HG02642 (cell line): ENCODE measurements at regions not wholly inside any gene's neighbourhood (a gene's known extent, or its start where the extent isn't known, plus 50 kb on each side); places are given as distances from the start of the nearest gene placed in this dataset.
"Not testable (repeated sequence)": the region's sequence is repeated elsewhere in the genome, so short reads cannot be mapped to it uniquely, and the experiment has no call there.

Experiments
- ATAC-seq: cut with Tn5 transposase; IDR thresholded peaks from one replicate; pipeline ENCODE4 v1.9.1; 2021; ENCODE audit warnings: mild to moderate bottlenecking; ENCODE audit not compliant: unreplicated experiment, poor library complexity

DNA sequence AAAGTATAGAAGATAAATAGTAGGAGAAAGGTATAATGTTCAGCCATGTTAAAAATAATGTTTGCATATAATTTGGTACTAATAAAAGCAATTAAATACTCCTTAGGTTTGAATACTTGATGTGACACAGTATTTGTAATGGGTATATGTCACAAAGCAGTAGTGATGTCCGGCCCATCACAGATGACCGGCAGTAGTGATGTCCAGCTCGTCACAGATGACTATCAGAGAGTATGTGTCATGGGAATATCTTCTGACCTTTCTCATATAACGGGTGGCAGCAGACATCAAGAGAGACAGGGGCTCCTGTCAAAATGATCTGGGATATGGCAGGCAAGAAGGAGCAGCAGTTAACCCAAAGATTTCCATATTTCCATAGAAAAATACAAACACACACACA is 477.4 kb upstream of the KLF6 start:
- ATAC-seq, result no peak

DNA sequence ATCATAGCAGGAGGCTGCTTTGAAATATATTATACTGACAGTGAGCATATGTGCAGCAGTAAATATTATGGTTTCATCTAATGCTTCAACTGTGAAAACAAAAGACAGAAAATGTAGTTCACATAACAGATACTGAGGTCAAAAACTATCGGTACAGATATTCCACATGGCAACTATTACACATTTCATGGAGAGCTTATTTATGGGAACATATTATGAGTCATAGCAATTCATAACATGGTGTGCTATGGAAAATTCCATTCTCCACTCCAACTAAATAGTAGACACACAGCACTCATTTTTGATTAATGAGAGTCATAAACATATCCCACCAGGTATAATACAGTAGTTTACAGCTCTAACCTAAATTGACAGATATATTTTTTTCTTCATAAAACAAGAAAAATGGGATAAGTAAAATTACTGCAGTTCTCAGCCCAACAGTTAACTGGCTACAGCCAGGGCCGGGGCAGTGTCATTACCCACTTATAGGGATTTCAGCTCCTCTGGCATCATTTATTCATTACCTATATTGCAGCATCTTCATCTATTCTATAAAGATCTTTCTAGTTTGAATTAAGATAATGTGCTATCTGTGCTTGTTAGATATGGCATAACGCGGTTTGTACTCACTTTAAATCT is 475.6 kb upstream of the KLF6 start:
- ATAC-seq, result no peak

DNA sequence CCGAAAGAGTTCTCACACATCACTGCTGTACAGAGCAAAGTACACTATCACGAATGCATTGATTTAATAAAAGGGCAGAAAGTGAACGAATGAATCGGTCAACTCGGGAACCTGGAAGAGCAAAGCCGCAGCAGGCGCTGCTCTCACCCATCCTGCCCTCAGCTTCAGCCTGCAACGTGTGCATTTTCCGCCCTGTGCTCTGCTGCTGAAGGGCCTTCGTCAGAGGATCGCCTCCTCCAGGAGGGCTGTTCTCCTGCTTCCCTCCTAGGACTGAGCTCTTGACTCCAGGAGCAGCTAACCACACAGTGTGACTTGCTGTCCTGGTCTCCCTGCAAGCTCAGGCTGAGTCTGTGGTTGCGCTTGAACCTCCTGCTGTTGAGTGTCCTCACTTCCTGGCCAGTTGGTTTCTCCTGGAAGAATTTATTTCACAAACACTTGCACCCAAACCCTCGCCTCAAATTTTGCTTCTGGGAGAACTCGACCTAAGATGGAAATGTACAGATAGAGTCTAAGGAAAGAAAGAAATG is 473.0 kb upstream of the KLF6 start:
- ATAC-seq, result no peak

DNA sequence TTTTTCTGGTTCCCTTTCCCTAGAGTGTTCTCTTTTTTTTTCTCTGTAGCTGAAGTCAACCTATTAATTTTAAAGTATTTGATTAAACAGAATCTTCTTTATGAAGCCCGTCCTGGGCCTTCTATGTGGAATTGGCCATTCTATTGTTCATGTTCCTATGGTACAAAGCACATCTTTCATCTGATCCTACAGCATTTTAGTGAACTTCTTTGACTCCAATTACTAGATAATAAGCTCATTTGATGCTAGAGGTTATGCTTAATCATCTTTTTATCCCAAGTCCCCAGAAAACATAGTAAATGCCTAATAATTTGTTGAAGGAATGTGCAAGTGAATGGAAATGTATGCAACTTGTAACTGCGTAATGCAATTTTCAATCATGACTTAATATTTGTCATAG is 472.0 kb upstream of the KLF6 start:
- ATAC-seq, result no peak

DNA sequence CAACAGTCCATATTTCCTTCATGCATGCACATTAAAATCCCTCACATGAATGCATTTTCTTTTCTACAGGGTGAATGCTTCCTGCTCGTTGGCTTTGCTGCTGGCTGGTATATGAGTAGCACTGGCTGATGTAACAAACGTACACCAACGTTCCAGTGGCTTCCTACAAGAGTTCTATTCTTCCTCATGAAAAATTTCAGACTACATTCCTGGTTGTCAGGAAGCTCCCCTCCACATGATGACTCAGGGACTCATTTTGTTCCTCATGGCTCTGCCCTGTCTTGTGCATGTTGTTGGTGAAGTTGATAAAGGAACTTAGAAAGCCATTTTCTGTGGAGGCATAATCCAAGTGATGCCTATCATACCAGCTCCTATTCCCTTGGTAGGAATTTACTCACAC is 470.7 kb upstream of the KLF6 start:
- no peak for ATAC-seq

DNA sequence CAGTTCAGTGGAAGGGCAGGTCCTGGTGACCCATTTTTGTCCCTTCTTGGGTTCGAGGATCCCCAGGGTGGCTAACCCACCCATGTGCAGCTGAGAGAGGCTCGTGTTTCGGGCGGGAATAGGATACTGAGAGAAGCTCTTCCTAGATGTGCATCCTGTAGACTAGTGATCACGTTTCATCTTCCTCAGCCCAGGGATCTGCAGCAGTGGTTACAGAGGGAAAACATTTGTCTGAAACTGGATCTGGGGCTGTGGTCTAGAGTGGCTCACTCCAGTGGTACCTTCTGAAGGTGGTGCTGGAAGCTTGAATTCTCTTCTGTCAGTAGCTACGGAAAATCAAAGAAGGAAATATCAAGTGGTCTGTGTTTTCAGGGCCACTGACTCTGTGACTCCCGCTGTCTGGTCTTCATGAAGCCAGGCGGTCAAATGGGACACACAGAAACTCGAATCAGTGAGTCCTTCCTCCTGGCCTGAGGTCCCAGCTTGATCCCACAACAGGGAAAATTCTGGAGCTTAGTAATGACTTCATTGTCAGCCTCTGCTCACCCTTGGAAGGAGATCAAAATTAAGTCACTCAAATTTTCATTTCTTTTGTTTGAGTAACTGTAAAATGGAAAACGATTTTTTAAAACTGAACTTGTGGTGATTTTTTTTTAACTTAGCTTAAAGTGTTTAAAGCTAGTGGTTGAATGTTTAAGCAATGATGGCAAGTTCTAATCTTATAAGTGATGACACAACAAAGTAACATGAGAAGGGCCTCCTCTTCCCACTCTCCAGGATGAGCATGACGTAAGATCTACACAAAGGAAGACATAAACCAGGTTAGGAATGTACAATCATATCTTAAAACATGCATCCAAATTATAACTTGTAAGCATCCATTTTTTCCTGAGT is 469.3 kb upstream of the KLF6 start:
- no peak for ATAC-seq

DNA sequence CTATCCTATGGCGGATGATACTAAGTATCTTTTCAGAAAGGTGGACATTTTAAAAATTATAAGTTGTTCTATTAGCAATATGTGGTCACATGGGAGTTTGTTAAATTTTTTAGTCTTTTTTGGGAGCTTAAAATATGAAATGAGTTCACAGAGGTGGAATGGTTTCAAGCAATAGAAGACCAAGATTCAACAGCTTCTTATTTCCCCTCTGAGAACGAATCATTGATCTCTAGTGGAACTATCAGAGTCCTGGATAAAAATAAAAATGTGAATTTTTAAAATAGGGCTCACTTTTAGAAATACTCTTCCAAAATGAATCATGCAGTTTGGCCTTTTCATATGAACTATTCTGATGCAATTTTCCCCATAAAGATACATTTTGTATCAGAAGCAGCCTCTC is 467.7 kb upstream of the KLF6 start:
- no peak for ATAC-seq

DNA sequence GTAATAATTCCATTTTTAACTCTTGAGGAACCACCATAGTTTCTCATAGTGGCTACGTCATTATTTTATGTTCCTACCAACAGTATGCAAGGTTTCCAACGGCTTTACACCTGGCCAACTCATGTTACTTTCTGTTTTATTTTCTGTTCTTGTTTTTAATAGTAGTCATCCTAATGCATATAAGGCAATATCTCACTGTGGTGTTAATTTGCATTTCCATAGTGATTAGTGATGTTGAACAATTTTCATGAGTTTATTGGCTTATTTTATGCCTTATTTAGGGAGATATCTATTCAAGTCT is 465.5 kb upstream of the KLF6 start:
- ATAC-seq, result peak; percentile 77

DNA sequence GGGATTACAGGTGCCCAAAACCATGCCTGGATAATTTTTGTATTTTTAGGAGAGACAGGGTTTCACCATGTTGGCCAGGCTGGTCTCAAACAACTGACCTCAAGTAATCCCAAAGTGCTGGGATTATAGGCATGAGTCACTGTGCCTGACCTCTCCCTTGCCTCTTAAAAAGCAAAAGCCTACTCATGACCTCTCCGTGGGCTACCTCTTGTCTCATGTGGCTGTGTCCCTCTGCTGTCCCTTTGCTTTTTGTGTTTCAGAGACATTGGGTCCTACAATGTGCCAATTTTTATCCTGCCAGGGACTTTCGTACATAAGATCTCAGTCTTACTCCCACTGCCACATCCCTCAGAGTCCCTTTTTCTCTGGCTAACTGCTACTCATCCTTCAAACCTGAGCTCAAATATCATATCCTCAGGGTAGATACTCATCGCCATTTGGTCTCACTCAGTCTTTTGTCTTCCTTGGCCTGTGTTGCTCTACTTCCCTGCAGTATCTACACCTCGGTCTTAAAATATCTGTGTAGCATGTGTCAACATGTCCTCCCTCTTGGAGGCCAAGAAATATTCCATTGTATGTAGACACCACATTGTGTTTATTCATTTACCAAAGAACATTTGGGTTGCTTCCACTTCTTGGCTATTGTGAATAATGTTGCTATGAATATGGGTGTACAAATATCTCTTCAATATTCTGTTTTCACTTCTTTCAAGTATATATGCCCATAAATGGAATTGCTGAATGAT is 465.0 kb upstream of the KLF6 start:
- ATAC-seq, result no peak

DNA sequence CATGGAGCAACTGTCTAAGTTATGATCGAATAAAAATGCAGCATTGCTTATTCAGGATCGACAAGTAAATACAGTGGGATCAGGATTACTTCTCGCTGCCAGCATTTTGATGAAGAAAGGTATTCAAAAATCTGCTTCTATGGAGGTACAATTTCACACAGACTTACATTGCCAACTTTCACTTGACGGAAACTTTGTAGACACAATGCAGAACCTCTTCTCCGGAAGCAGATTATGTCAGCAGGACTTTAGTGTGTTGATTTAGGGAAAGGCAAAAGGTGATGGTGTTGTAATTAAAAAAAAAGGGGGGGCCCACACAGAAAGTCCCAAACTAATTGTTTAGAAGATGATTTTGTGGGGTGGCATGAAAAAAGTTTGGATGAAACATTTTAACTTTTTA is 462.4 kb upstream of the KLF6 start:
- ATAC-seq, result no peak

DNA sequence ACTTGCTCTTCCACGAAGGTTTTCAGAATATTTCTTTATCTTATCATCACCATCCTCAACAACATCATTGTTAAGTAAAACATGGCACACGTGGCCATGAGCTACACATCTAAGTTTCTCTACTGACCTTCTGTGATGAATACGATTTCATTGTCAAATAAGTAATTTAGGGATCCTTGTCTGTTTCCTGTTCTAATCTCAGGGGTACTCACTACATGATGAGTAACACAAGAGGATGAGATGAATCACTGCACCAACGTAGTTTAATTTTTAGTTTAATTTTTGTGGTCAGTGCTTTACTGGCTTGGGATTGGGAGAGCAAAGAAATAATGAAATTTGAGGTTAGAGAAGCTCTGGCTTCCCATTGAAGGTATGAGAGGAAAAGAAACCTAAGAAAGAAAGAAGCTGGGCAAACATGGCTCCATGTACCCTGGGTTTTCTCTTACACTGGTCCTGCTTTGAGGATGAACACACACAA is 461.9 kb upstream of the KLF6 start:
- ATAC-seq, result no peak

DNA sequence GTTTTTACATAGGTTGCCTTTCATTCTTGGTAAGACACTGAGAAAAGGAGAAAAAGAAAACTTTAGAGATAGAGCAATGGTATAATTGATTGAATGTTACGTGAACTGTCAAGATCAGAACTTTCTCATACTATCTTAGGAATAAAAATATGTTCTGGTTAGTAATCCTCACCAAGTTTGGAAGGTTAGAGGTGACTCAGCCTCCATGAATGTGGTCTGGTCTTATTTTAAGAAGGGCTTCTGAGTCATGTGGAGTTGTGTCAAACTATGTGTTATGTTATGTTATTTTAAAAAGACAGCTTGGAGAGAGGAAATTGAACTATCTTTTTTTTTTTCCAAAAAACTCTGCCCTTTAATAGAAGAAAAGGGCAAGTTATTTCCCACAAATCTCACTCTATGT is 458.6 kb upstream of the KLF6 start:
- ATAC-seq, result no peak

DNA sequence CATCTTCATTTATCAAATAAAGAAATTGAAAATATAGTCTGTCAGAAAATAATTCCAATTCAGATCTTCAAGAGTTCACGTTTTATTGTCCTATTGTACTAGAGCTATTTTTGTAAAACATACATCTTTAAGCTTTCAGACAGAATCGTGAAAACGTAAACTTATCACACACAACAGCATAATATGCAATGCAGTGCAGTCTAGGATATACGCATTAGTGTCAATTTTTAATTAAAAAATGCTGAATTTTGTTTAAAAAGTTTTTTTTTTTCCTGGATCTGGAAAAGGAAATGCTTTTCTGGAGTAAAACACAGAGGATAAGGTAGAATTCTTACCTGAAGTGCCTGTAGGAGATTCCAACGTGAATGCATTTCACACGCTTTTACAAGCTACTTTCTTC is 458.2 kb upstream of the KLF6 start:
- no peak for ATAC-seq

DNA sequence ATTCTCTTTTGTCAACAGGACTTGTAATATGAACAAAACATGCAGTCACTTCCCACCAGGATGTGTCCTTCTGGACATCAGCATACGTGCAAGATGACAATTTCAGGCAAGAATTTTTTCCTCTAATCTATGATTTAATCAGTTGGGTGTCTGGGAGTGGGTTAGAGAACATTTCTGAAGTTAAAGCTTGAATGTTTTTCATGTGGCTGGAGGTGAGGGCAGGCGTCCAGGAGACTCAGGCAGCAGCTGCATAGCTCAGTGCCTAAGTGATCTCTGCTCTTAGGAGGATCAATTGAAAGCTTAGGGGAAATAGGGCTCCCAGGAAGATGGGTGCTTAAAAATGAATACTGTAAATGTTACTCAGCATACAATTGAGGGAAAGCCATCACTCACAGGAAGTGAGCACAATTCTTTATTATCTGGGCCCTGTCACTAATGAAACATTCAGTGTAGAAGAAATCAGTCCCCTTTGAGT is 457.6 kb upstream of the KLF6 start:
- no peak for ATAC-seq

DNA sequence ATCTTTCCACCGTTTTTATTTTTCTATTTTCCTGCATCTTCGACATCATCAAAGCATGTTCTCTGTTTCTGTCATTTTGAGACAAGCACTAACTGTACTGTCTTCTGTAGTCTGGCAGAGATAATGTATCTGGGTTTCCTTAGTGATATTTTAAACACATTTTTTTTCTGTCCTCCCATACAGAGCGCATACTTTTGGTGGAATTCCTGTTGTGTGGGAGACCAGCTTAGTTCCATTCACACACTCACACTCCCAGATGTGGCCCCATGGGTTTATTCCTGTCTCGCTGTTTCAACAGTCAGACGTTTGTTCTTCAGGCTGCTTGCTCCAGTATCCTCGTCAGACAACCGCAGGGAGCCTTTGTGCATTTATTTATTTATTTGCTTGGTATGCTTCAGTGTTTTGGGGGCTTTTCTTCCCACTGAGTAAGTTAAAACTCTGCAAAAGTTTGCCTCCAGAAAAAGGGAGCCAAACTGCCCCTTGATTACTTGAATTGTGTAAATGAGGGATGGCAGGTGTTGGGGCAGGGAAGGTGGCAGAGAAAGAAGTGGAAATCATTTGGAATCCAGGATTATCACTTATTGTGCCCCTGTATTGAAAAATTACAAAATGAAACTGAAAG is 456.8 kb upstream of the KLF6 start:
- ATAC-seq, result no peak

DNA sequence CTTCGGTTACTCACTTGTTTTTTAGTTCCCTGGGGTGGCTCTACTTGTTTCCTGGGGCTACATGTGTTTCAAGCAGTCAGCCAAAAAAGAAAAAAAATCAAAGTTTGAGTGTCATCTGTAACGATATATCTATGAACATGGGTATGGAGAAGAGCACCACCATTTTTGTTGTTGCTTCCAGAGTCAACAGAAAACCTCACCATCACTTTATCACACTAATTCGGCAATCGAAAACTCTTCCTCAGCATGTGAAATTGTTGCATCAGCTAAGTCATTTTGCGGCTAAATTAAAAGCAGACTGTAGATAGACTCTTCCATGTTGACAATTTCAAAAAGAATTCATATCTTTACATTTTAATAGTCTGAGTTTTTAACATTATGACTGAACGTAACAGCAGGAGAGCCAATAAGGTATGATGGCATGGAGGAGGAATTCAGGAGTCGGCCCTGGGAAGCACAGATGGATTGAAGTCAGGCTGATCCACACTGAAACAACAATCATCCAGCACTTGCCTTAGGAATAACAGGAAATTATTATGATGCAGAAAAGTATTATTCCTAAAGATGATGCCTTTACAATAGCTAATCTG is 455.7 kb upstream of the KLF6 start:
- ATAC-seq, result no peak

DNA sequence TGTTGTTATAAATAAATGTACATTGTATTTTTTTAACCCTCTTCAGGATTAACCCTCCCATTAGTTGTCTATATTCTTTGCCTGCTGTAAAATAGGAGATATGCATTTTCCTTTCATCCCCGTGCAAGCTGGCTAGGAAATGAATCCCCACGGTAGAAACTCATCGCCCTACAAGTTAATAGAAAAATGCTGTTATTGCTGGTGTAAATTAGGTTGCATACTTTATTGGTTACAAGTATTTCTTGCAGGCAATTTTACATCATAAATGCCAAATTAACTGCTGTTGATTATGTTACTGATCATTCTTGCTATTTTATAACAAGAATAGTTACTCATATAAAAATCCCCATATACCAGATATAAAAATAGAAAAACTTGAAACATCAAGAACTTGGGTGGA is 454.2 kb upstream of the KLF6 start:
- no peak for ATAC-seq

DNA sequence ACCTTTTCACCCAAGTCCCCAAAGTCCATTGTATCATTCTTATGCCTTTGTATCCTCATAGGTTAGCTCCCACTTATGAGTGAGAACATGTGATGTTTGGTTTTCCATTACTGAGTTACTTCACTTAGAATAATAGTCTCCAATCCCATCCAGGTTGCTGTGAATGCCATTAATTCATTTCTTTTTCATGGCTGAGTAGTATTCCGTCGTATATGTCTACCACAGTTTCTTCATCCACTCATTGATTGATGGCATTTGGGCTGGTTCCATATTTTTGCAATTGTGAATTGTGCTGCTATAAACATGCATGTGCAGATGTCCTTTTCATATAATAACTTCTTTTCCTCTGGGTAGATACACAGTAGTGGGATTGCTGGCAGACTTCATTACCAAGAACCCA is 451.9 kb upstream of the KLF6 start:
- ATAC-seq, result not testable (repeated sequence)

DNA sequence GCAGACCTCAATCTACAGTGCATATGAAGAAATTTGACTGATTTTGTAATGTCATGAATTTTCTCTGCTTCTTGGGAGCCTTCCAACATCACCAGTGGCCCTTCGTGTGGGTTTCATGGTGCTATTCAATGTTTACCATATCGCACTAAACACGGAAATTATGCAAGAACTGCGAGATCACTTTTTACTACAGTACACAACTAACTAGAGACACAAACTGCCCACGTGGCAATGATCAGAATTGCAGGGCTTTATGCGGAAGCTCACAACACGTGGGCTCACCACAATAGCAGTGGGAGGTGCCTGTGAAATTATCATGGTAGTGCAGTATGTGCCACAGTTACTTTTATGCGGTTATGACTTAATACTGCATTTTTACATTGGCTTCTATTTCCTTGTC is 449.7 kb upstream of the KLF6 start:
- no peak for ATAC-seq

DNA sequence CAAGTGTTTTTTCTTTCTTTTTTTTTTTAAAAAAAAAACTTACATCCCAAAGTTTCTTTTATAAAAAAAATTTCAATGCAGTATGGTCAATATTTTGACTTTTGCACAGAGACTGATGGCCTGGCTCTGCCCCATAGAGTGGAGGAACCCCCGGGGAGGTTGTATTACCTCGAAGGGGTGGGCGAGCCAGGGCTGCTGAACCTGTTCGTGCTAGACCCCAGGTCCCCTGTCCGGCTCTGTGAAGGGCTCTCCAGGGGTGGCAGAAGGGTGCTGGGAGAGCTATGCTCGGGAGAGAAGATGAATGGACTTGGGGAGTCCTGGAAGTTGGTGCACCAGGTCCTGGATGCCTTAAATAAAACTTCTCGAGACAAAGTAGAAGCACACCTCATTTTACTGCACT is 446.4 kb upstream of the KLF6 start:
- no peak for ATAC-seq
